ENCODE measurements at regions not wholly inside any gene's neighbourhood (a gene's known extent, or its start where the extent isn't known, plus 50 kb on each side); places are given as distances from the start of the nearest gene placed in this dataset.

GRCh38 chr4:117577686-117578311 lies 456.5 kb upstream of the NDST3 start:
- TF ChIP-seq CTCF (IDR thresholded peaks at IDR 0.05), result no peak
- no peak for TF ChIP-seq REST (IDR thresholded peaks at IDR 0.05; ENCODE audit: insufficient read depth in 1 of 2, low read depth in 2 of 2, low read length in 1 of 2)
- no peak for TF ChIP-seq POLR2AphosphoS5 (IDR thresholded peaks at IDR 0.05; ENCODE audit: low read depth, low read length)
- TF ChIP-seq TCF7L2 (IDR thresholded peaks at IDR 0.05; ENCODE audit: low read depth, low read length), result no peak
- no peak for TF ChIP-seq SIN3A (IDR thresholded peaks at IDR 0.05; ENCODE audit: borderline replicate concordance, insufficient read depth, low read depth, low read length)
